LNCaP clone FGC (cell line): ENCODE measurements at regions not wholly inside any gene's neighbourhood (a gene's known extent, or its start where the extent isn't known, plus 50 kb on each side); places are given as distances from the start of the nearest gene placed in this dataset.

Experiments used
- DNase-seq: peaks from one replicate; pipeline ENCODE4 v3.0.0-alpha.2; 2011; ENCODE audit warnings: low read depth
- H3K4me3 ChIP-seq: 2 replicates; pipeline ENCODE4 v1.5.1; 2011; ENCODE audit warnings: mild to moderate bottlenecking, low read depth, low read length, control low read depth
- CTCF ChIP-seq: IDR thresholded peaks from 2 replicates; pipeline ENCODE4 v1.5.1; 2012; ENCODE audit warnings: mild to moderate bottlenecking; ENCODE audit not compliant: control insufficient read depth, insufficient read depth; ENCODE audit errors: extremely low read depth

- TF ChIP-seq CTCF: no peak
- no peak overlapping the region for H3K4me3 ChIP-seq
- DNase-seq: no peak
Observed at GRCh38 chr1:194159941-194160340, 973.5 kb upstream of the B3GALT2 start.

- no peak for TF ChIP-seq CTCF
- H3K4me3 ChIP-seq: no peak overlapping the region
- no peak for DNase-seq
Observed at GRCh38 chr1:194155962-194156361, 969.5 kb upstream of the B3GALT2 start.

GRCh38 chr1:194151056-194151455 lies 964.6 kb upstream of the B3GALT2 start:
- no peak for TF ChIP-seq CTCF
- H3K4me3 ChIP-seq: no peak overlapping the region
- DNase-seq: no peak

GRCh38 chr1:194150242-194150641 lies 963.8 kb upstream of the B3GALT2 start:
- TF ChIP-seq CTCF: no peak
- no peak for DNase-seq
- H3K4me3 ChIP-seq: no peak overlapping the region

- no peak overlapping the region for H3K4me3 ChIP-seq
- no peak for TF ChIP-seq CTCF
- DNase-seq: no peak
Observed at GRCh38 chr1:194133152-194133551, 946.7 kb upstream of the B3GALT2 start.

GRCh38 chr1:194118086-194118485 lies 931.7 kb upstream of the B3GALT2 start:
- DNase-seq: no peak
- H3K4me3 ChIP-seq: no peak overlapping the region
- no peak for TF ChIP-seq CTCF

- DNase-seq: no peak
- TF ChIP-seq CTCF: no peak
- H3K4me3 ChIP-seq: no peak overlapping the region
Observed at GRCh38 chr1:194117582-194117981, 931.2 kb upstream of the B3GALT2 start.
